Left forelimb (tissue), 1 donor: ENCODE measurements at regions not wholly inside any gene's neighbourhood (a gene's known extent, or its start where the extent isn't known, plus 50 kb on each side); places are given as distances from the start of the nearest gene placed in this dataset.
A peak's percentile ranks its signal among the peaks of the same experiment; 100 is the strongest.

ENCODE experiments used
- DNase-seq: peaks from one replicate; pipeline ENCODE4 v3.0.0-alpha.2; 2018; ENCODE audit warnings: low spot score

GRCh38 chr14:101445278-101445677 lies 116.0 kb upstream of the DIO3 start:
- DNase-seq: no peak

GRCh38 chr14:101446387-101446969 lies 114.8 kb upstream of the DIO3 start:
- DNase-seq: no peak

DNA sequence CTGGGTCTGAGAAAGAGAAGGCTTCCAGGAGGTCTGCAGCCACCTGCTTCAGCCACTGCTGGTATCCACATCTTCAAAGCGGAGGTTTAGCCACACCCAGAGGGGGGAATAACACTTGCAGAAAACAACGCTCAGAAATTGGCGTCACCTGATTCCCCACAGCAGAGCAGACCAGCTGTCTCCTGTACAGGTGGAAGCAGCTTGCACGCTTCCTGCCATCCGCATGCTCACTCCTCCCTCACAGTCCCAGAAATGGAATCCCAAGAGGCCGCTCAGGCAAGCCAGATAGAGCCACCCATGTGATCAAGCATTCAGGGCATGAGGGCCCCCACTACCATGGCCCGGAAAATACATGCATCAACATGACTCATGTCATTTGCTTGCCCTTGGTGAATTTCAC lies 112.2 kb upstream of the DIO3 start:
- no peak for DNase-seq

GRCh38 chr14:101451166-101451565 lies 110.1 kb upstream of the DIO3 start:
- DNase-seq: no peak

DNA sequence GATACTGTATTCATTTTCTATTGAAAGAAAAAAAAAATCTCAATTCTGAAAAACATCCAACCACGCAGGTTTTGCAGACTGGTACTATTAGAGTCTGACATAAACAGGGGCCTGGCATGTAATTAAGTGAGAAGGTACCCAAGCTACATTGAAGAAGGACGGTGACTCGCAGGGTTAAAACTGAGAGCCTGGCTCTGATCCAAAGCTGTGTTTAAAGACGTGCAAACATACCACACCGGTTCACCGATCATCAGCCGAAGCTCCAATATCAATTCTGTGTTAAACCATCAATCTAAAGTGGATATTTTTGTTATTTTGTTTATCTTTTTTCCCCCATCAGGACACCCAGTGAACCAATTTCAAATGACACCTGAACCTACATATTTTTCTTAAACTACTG lies 108.1 kb upstream of the DIO3 start:
- DNase-seq: no peak

- no peak for DNase-seq
Observed at GRCh38 chr14:101454229-101454628, 107.1 kb upstream of the DIO3 start.

DNA sequence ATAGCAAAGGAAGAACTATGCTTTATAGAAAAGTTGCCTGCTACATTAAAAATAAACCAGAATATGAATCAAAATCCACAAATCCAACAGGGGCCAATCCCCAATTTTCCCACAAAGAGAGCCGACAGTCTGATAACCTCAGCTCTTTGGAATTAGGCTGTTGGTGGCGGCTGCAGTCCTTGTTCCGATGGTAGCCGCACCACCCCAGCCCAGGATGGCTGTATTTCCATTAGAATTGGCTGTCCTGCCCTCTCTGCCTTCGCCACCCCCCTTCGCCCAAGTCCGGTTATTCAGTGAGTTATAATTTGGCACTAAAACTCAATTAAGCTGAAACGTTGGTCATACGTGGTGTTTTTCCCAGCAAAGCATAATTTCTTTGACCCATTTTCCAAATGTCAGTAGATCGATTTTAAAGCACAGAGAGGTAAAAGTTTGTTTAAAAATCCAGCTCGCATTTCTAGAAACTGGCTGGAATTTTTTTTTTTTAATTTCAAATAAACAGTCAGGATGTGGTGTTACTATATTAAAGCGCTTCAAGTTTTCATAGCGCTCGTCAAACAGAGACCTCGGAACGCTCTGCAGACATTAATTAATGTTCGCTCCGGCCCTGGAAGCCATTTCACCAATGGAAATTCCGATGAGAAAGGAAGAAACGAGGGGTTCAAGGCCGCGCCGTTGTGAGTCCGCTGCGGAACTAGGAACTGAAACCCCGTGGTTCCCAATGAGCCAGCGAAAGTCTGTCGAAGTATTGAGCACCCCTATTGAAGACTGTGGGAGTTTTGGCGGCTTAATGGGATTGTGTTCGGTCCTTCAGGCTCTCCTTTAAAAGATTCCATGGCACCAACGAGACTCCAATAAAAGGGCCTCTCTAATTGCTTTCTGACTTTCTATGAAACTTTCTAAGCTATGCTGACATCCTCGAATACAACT lies 104.8 kb upstream of the DIO3 start:
- DNase-seq: no peak

GRCh38 chr14:101457301-101457935 lies 103.9 kb upstream of the DIO3 start:
- no peak for DNase-seq

- DNase-seq: peak; percentile 59
Observed at GRCh38 chr14:101457936-101458740, 103.2 kb upstream of the DIO3 start.

GRCh38 chr14:101458741-101459550 lies 102.3 kb upstream of the DIO3 start:
- DNase-seq: peak; percentile 57

DNA sequence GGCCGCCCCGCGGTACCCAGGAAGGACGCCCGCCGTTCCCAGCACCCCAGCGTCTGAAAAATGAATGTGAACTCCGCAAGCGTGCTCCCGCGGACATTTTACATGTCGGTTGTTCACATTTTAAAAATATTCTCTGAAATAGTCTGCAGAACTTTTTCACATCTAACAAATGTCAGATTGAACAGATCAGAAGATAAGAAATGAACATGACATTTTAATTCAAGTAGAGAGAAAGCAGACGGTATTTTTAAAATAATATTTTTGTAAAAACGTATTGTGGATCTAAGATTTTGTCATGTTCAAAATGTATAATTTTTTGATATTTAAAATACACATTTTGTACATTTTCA lies 101.8 kb upstream of the DIO3 start:
- DNase-seq: no peak

DNA sequence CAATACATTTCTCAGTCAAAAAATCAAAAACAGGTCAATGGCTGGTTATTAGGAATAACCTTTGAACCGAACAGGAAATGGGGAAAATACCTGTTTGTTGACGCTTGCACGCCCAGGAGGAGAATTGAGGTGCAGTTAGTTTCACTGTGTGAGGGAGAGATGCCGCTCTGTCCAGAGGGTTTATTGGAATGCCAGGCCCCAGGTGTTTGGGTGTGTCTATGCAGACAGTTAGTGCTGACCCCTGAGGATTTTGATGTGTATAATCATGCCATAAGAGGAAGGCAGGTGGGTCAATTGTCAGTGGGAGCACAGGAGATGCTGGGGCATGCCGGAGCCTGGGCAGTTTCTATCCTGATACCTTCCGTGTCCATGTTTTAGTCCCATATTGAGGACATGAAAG lies 100.8 kb upstream of the DIO3 start:
- DNase-seq: no peak

DNA sequence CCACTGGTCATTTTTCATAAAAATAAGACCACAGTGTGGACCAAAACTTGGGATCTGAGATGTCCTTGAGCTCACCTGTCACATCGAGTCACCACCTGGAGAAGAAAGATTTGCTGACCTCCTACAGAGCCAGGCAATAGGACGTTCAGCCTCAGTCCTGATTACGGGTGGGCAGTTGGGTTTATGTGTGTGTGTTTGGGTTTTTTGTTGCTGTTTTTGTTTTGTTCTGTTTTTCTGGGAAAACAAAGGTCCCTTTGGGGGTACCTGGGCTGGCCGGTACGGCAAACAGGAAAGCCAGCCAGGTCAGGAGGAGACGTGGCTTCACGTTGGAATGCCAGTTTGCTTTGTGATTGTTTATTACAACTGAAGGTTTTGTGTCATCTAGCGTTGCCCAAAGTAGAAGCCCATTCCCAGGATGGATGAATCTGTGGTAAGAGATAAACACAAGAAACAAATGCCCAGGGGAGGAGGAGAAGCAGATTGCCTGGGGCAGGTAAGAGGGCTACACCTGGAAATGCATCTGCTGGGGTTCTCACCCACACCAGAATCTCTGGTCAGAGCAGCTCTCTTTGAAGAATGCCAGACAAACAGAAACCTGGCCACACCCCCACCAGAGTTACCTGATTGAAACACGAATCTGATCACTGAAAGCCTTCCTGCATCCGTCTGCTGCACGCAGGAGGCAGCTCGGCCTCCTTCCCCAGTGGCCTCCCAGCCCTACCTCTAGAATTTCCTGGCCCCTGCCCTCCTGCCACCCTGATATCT lies 100.1 kb upstream of the DIO3 start:
- no peak for DNase-seq

DNA sequence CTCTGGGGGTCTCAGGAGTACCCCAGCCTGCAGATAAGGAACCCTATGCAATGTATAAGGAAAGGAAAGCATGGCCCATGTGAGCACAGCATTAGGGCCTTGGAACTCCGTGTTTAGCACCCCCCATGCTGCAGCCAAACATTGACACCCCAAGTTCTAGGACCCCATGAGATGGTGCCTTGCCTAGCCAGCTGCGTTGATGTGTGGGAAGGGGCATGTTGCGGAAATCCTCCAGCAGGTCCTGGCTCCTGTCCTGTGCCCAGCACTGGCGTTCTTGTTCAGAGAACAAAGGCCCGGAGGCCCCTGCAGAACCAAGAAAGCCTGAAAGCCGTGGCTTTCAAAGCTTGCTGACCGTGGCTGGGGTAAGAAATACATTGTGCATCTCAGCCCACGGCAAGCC lies 99.4 kb upstream of the DIO3 start:
- DNase-seq: no peak

- no peak for DNase-seq
Observed at GRCh38 chr14:101462726-101463565, 98.3 kb upstream of the DIO3 start.

GRCh38 chr14:101463566-101464171 lies 97.6 kb upstream of the DIO3 start:
- DNase-seq: peak; percentile 34

DNA sequence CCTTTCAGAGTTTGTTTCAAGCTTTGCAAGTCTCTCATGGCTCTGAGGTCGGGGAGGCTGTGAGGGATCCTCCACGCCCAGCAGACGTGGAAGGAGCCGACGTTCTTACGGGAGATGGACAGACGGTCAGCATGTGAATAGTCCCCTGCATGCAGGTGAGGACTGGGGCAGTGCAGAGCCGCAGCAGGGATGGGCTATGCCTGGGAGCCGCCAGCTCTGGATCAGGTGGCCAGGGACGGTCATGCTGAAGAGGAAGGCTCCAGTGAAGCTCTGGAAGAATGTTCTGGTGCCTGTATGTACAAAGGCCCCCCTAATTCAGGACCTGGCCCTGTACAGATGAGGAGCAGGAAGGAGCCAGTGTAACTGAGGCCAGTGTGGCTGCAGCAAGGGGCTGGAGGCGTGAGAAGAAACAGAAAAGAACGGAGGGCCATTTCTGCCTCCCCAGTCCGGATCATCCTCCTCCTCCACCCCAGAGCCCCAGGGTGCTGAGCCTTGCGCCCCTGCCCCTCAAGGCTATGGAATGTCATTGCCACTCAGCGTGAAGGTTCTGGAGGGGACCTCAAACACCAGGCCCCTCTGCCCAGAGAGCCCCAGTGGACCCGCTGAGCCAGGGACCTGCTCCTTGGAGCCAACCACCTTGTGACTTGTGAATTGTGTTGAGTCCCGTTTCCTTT lies 96.8 kb upstream of the DIO3 start:
- peak; percentile 34 for DNase-seq

DNA sequence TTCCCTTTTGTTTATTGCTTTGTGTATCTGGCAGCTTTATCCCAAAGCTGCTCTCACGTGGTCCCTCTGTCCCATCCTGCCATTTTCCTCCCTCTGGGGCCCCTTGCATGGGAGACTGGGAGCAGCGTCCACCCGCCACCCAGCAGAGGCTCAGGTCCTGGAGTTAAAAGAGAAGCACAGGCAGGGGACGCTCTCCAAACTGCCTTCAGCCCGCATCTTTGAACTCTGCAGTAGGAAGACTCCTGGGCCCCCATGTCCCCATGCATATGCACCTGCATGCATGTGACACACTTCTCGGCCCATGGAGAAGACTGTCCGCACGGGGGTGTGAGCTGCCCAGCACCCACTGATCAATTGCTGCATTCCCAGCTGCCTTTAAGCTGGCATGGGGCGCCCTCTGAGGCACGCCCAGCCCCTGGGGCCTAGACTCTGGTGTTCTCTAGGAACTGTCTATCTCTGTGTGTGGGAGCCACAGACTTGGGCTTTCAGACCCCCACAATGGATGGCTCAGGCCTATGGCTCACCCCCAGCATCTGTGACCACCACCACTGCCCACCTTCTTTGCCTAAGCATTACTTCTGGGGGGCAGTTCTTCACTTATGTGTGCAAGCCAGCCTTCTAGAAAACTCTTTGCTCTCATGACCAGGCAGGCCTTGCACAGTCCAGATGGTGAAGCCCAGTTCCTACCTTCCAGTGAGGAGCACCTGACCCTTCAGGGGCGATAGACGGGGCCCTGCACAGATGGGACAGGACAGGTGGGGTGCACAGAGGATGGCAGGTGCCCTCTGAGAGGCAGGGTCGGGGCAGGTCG lies 96.1 kb upstream of the DIO3 start:
- DNase-seq: no peak
